Non-pigmented ciliary epithelial cell (primary cell): ENCODE measurements at regions not wholly inside any gene's neighbourhood (a gene's known extent, or its start where the extent isn't known, plus 50 kb on each side); places are given as distances from the start of the nearest gene placed in this dataset.
"Not testable (repeated sequence)": the region's sequence is repeated elsewhere in the genome, so short reads cannot be mapped to it uniquely, and the experiment has no call there.

Experiments
- DNase-seq: peaks from one replicate; pipeline ENCODE4 v3.0.0-alpha.2; 2010; ENCODE audit warnings: low read depth

DNA sequence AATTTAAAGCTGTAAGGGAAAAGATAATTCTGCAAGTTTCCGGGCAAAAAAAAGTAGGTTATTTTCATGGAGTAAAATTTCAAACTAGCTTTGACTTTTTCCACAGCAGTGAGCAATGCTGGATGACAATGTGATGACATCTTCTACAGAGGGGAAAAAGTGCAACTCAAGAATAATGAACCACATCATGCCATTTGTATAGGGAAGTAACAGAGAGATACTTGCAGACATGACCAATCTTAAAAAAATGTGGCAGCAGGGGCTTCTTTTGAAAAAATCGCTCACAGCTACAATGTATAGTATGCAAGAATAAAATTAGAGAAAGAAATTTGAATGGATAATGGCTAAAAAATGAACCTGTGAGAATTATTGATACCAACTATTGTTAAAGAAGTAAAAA is 115.5 kb downstream of the DHRS2 start:
- DNase-seq: no peak

DNA sequence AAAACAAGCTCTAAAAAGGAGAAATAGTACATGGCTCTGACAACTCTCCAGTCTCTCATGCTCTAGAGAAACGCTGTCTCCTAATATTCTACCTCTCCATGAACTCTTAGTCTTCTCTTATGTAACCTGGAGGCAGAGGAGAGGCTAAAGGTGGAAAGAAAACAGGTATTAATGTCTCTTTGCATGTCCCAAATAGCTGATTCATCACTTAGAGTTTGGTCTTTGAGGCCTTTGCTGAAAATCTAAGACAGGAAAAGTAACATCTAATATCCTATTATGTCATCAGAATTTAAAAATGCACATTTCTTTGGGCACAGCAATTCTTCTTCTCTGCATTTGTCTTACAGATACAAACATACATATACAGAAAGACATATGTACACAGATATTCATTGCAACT is 127.2 kb downstream of the DHRS2 start:
- no peak for DNase-seq

DNA sequence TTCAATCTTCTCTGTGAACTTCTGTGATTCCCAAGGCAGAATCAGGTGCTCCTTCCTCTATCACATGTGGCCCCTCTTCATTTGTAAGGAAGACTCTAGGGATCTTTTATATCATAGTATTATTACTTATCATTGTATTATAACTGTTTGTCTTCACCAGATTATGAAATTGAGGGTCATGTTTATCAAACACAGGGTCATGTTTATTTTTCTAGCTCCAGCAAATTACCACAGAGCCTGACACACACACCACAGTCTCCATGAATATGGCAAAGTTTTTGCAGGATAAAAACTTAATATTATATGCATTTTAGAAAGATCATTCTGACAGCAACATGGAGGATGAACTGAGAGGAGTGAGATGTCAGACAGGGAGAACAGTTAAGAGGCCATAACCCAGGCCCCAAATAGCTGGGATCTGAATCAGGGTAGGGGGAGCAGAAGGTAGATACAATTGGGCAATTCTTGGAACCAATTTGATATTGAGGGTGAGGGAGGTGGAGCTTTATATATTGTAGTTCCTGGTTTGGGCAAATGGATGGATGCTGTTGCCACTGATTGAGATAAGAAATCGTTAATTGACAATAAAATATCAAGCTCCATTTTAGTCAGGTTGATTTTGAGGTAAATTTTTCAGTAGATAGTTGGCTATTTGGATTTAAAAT is 130.7 kb downstream of the DHRS2 start:
- DNase-seq: no peak

DNA sequence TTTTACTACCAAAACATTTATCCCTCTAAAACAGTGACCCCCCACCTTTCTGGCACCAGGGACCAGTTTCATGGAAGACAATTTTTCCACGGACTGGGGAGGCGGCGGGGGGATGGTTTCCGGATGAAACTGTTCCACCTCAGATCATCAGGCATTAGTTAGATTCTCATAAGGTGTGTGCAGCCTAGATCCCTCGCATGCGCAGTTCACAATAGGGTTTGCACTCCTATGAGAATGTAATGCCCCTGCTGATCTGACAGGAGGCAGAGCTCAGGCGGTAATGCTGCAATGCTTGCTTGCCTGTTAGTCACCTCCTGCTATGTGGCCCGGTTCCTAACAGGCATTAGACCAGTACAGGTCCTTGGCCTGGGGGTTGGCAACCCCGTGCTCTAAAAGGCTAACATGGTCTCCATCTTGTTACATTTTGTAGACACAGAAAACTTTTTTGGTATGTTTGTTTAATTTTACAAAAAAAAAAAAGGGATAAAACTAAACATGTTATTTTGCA is 133.1 kb downstream of the DHRS2 start:
- not testable (repeated sequence) for DNase-seq

DNA sequence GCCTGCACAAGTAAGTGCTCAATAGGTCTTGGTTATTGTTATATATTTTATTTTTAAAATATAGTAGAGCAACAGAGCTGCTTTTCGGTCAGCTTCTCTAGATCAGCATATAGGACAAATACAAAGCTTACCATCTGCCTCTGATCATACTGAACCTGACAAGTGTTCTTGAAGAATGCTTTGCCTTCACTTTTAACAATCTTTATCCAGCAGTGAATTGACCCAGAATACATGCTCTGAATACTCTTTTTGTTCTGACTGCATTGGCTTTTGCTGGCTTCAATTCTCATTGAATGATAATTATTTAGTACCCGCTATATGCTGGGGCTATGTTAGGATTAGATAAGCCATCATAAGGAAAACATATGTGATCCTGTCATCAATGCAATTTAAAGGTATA is 137.8 kb downstream of the DHRS2 start:
- no peak for DNase-seq

DNA sequence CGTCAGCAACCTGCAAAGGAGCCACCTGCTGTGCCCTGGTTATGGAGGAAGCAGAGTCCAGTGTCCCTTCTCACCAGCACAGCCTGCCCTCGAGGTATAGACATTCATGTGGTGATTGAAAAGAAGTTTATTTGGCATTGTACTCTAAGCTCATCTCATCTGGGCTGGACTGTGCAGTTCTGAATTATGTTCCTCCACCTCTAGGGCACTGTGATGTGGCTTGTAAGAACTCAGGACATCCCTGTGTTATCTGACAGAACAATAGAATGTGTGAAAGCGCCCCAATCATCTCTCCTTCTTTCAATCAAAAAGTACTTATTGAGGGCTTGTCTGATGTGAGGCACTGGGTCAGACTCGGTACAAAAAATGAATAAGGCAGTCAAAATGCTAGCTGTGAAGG is 140.1 kb downstream of the DHRS2 start:
- DNase-seq: no peak

DNA sequence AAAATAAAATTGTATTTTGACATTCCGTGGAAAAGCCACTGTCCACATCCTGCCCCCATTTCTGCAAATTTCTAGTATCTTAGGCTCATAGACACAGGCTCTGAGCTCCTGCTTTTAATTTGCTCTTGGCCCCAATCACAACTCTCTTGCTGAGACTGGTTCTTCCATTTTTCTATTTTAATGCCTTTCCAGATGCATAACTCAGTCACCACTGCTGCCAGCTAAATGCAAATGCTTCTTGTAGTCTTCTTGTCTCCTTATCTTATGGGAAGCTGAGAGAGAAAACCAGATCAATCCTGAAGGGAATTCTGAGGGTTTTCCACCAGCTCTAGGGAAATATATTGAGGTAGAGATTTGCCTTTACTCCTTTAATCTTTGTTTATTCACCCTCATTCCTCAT is 149.0 kb downstream of the DHRS2 start:
- DNase-seq: no peak

DNA sequence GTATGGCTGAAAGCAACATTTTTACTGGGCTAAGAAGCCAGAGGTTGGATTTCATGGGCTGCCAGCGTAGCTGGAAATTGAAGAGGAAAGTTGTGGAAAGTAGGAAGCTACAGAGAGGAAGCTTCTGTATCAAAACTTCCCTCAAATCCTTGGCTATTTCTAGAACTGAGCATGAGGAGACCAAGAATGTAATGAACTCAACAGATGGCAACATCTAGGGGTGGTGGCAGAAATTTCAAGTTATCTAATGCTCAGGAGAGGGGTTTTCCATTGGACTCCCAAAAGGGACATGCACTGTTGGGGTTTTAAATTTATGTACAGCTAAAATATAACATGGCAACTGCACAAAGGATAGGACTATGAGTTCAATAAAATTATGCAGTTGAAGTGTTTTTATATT is 151.3 kb downstream of the DHRS2 start:
- DNase-seq: no peak

DNA sequence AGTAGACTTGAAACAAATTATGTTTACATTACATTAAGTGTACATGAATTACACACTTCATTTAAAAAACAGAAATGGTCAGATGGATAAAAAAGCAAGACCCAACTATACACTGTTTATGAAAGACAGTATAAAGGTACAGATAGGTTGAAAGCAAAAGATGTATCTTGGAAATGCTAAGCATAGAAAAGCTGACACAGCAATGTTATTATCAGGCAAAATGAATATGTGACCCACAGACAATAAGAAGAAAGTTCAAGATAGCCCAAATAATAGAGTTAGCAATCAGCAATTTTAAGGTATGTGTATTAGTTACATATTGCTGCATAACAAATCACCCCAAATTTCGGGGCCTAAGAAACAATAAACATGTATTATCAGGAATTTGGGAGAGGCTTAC is 153.5 kb downstream of the DHRS2 start:
- DNase-seq: no peak

DNA sequence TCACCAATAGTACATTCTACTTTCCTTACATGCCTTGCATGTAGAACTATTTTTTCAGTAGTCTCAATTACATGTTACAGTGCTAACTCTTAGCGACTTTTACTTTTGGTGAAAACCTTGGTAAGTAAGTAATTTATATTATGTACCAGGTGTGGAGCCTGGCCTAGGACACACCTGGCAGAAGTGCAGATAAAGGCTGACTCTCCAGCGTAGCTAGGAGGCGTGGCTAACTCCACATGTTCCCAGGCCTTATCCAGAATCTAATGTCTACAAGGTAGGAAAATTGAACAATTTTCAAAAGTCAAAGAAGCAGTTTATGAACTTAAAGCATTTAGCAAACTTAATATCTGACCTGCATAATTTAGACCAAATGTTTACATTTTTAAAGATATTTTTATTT is 157.4 kb downstream of the DHRS2 start:
- DNase-seq: no peak

DNA sequence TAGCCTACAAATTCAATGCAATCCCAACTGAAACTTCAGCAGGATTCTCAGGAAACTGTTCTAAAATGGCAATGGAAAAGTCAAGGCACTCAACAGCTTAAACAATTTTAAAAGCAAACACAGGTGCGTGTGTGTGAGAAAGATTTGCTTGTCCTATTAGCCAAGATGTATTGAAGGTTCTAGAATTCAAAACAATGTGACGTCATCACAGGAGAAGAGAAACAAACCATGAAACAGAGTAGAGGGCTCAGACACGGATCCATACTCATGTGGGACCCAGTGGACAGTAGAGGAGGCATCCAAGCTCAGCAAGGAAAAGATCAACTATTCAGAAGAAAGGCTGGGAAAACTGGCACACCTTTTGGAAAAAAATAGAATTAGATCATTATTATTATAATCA is 152.8 kb upstream of the DHRS4 start:
- no peak for DNase-seq

DNA sequence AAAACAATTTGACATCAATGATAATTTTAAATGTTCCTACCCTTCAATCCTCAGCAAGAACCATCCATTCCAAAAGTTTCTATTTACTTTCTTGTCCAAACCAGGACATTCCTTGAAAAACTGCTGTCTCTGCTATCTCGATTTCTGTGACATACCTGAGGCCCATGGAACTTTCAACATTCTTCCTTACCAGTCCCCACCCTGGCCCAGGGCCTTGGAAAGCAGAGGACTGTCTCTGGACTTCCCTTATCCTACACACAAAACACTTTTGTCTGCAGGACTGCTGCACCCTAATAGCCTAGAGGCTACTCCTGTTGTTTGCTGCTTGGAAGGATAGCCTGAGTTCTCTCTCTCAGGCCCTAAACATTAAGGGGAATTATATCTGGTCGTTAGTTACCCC is 151.8 kb upstream of the DHRS4 start:
- DNase-seq: no peak

DNA sequence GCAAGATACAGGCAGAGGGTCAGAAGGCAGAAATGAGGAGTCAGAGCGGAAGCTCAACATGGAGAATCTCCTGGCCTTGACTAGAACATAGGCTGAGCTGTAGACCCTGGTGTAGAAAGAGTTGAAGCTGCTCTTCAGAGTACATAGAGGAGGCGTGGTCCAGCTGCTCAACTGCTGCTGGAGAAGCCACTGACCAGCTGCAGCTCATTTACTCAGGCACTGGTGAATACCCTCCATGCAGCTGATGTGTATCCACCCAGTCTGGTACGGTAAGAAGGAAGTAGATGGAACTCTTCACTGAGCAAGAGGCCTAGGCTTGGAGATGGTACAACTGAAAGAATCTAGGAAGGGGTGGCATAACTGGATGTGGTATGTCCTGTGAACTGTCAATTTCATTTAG is 148.8 kb upstream of the DHRS4 start:
- no peak for DNase-seq

DNA sequence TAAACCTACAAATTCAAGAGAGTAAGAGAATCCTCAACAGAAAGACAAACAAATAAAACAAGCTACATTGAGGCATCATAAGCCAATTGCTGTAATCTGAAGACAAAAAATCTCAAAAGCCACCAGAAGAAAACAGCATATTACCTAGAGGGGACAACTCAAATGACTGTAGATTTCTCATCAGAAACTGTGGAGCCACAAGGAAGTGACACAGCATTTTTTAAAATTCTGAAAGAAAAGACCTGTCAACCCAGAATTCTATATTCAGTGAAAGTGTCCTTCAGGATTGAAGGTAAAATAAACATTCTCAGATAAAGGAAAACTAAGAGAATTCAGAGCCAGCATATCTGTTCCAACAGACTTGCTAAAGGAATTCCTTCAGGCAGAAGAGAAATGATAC is 147.8 kb upstream of the DHRS4 start:
- DNase-seq: no peak

DNA sequence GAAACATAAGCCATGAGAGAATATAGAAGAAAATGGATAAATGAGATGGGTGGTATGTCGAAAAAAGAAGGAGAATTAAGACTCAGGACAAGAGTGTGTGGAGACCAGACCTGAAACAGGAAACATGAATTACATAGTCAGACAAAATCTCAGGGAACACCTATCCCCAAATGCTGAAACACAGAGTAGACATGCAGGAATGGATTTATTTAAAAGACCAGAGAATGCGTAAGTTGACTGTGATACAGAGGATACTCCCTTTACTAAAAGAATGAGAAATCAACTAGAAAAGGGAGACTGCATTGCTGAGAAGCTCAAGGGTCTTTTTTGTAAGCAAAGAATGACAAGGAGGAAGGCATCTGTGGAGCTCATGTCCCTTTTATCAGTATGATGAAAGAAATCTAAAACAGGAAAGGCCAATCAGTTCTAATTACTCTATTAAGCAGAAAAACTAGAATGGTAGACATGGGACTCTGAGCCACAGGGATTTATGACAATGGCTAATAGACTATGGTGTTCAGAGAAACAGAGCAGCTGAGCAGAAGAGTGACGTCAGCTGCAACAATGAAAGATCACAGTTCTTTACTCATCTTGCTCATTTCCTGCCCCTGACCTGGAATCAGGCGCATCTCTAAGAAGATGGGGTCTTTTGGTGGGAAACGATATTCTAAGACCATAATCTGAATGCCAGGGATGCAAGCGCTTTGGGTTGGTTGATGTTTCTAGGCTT is 138.9 kb upstream of the DHRS4 start:
- DNase-seq: no peak

DNA sequence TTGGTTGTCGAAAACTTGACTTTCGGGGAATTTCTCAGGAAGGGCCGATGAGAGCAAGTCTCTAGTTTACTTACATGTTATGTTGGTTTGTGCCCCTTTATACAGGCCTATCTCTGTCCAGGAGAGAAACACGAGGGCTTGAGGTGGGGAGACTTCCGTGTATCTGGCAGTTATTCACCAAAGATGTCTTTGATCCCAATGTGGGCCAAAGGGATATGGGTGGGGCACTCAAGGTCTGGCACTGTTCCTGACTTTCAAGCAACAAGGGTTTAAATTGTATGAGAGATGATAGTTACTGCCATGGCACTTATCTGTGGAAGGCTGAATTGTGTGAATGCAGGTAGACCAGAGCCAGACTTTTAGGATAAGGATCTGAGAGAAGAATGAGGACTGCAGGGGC is 137.2 kb upstream of the DHRS4 start:
- no peak for DNase-seq

DNA sequence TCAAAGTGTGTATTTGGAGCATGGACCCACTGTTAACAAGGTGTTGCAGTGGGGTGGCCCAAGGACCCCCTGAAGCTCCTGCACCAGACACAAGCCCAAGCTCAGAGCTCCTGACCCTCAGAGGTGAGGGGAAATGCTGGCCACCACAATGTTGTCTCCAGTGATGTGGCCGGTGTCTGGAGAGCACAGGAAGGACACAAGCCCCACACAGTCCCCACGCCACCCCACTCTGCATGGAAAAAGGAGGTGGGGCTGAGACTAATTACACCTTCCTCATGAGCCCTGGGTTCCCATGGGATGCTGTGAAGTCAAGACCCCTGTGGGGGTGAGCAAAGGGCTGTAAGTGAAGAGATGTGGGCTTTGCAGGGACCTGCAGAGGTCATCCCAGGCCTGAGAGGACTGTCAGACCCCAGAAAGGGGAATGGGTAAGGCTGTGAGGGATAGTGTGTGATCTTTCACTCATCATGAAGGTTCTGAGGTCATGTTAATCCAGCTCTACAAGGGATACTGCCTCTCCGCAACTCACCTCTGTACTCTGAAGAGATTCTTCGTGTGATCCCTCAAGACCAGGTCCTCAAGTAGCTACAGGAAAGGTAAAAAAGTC is 136.3 kb upstream of the DHRS4 start:
- DNase-seq: no peak

DNA sequence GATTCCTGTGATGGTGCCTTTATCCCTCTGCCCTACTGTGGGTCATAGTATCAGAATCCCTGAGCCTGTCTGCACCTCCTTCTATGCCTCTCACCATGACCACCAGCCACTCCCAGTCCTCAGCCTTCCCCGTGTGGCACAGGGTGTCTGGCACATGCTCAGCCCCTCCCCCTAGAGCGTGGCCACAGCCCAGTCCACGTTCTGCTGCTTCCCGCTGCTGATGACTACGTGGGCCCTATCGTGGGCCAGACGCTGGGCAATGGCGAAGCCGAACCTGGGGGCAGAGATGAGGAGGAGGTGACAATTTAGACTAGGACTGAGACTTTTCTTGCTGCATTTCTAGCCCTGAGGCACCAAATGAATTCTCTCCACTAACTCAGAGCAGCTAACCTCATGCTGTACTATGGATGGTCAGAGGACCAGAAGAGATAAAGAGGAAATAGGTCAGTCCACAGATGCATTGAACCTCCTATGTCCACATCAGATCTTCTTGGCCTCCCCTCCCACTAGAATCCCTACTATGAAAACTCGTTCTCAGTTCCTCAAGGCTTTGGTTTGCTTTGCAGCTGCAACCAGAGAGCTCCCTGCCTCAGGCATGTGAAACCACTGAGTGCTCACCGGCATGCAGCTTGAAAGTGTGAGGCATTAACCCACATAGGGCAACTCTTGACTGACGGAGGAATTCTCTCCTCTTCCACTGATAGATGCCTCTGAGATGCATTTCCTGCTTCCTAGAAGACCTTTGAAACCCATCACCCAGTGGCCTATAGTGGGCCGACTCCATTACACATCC is 126.3 kb upstream of the DHRS4 start:
- DNase-seq: no peak

DNA sequence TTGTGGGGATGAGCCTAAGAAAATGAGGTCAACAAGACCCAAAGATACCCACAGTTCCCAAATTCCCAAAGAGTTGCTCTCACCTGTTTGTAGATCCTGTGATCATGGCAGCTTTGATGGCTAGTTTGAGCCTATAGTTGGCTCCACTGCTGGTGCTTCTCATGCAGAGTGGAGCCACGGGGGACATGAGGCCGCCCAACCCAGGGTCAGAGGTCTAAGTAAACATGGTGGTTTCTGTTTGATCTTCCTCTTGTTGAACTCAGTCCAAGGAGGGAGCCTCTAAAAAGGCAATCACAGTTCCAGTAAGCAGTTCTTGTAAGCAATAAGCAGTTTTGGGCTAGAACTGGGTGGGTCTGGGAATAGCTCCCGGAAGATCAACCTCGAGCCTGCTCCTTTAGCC is 125.6 kb upstream of the DHRS4 start:
- DNase-seq: no peak

DNA sequence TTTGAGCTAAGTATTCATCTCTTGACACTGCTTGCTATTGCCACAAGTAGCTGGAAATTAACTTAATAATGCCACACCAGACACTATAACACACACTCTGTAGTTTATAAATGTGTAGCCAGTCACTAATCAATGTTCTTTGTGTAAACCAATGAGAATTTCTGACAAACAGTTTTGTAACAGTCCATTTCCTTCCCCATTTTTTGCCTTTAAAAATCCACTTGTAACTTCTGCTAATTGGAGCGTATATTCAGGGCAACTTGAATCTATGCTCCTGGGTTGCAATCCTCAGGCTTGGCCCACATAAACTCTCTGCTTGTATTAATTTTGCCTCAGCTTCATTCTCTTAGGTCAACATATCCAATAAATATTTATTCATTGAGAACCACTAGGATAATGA is 125.0 kb upstream of the DHRS4 start:
- no peak for DNase-seq

DNA sequence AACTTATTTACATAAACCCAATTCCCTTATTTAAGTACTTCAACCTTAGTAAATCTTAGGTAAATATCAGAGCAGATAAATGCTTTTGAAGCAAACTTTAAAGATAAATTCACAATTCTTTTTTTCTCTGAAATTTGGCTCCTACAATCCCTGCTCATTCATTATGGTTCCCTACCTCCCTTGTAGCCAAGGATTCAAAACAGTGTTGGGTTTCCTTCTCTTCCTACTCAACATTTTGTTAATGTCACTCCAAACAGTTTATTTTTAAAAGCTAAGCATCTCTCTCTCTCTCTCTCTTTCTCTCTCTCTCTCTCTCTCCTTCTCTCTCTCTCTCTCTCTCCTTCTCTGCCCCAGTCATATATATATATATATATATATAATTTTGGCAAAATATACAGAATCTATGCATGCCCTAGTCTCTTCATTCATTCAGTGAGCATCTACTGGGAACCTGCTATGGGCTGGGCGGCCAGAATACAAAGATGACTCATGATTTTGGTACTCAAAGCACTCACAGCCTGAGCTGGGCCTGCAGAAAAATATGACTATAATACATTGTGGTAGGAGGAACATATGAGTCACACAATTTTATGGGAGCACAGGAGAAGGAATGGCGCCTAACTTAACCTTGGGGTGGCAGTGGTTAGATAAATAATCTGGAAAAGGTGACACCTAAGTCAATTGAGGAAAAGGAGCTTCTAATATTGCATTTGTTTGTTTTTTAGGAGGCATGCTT is 123.7 kb upstream of the DHRS4 start:
- peak; percentile 79 for DNase-seq

DNA sequence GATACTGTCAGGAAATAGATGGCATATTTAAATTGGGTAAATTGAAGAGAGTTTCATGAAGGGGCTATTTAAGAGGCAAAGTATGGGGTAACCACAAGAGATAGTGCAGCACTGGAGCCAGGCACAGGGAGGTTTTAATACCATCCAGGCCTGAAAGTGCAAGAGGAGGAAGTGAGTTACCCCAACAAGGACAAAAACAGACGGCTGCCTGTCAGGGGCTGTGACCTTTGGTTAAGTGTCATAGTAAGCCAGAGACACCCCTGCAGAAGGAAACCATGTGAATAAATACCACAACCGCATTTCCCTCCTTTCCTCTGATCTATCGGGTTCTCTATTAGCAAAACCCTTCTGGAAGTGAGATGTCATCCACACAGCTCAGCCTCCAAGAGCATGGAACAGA is 122.0 kb upstream of the DHRS4 start:
- no peak for DNase-seq
